IMR-90 (cell line): ENCODE measurements at regions not wholly inside any gene's neighbourhood (a gene's known extent, or its start where the extent isn't known, plus 50 kb on each side); places are given as distances from the start of the nearest gene placed in this dataset.

Source experiments
- ATAC-seq: fragments of 200-7000 bp; cut with Tn5 transposase; 2 replicates; pipeline ENCODE4 v1.9.1; 2020; ENCODE audit warnings: low read depth, mild to moderate bottlenecking, moderate library complexity
- BruUV-seq: library from RNA; stranded (reverse); fragments of 400-500 nt; replicated peaks from 2 replicates; lab custom pipeline; 2021; lab: Mats Ljungman, UMichigan
- CTCF ChIA-PET: fragments of 300-600 bp; formaldehyde crosslinking; extraction: SDS; loops from one replicate; lab custom pipeline; 2021; ENCODE audit warnings: antibody characterized with exemption; lab: Yijun Ruan, JAX
- POLR2A ChIA-PET: fragments of 300-600 bp; sonication (Branson Sonifier 250); formaldehyde crosslinking; loops from one replicate; lab custom pipeline; 2022; ENCODE audit warnings: antibody characterized with exemption; ENCODE audit not compliant: unreplicated experiment; lab: Charles Lee
- DNase-seq: peaks from one replicate; pipeline ENCODE4 v3.0.0; 2013
- H2AFZ ChIP-seq: replicated peaks from 2 replicates; pipeline ENCODE3; 2013; ENCODE audit warnings: low read length, mild to moderate bottlenecking; ENCODE audit not compliant: poor library complexity
- H2AK5ac ChIP-seq: 2 replicates; pipeline ENCODE4 v1.6.1; 2013; ENCODE audit warnings: low read depth, low read length, inconsistent platforms
- H2AK9ac ChIP-seq: replicated peaks from 2 replicates; pipeline ENCODE3; 2013; ENCODE audit warnings: mild to moderate bottlenecking, low read depth, low read length, moderate library complexity; ENCODE audit not compliant: poor library complexity
- H2BK120ac ChIP-seq: 2 replicates; pipeline ENCODE4 v1.6.1; 2013; ENCODE audit warnings: low read depth, low read length, inconsistent platforms
- H2BK15ac ChIP-seq: 3 replicates; pipeline ENCODE4 v1.6.1; 2013; ENCODE audit warnings: low read depth, low read length, inconsistent platforms
- H2BK20ac ChIP-seq: 2 replicates; pipeline ENCODE4 v1.6.1; 2013; ENCODE audit warnings: low read depth, mild to moderate bottlenecking, inconsistent platforms, low read length, moderate library complexity
- H2BK5ac ChIP-seq: 2 replicates; pipeline ENCODE4 v1.6.1; 2013; ENCODE audit warnings: mild to moderate bottlenecking, low read depth, low read length, inconsistent platforms; ENCODE audit not compliant: poor library complexity, severe bottlenecking
- H3K14ac ChIP-seq: replicated peaks from 2 replicates; pipeline ENCODE4 v1.6.1; 2013; ENCODE audit warnings: low read depth, low read length, inconsistent platforms
- H3K18ac ChIP-seq: 2 replicates; pipeline ENCODE4 v1.6.1; 2013; ENCODE audit warnings: low read depth, low read length, control low read depth
- H3K23ac ChIP-seq: 2 replicates; pipeline ENCODE4 v1.6.1; 2013; ENCODE audit warnings: low read depth, low read length, inconsistent platforms
- H3K27ac ChIP-seq: 2 replicates; pipeline ENCODE4 v1.5.1; 2013; ENCODE audit warnings: mild to moderate bottlenecking, control low read depth, low read length; ENCODE audit not compliant: insufficient read depth
- H3K27me3 ChIP-seq: 2 replicates; pipeline ENCODE4 v1.6.1; 2013; ENCODE audit warnings: low read length; ENCODE audit not compliant: control insufficient read depth, insufficient read depth
- H3K36me3 ChIP-seq: 2 replicates; pipeline ENCODE4 v1.6.1; 2013; ENCODE audit warnings: low read length, mixed read lengths; ENCODE audit not compliant: control insufficient read depth, insufficient read depth
- H3K4ac ChIP-seq: 2 replicates; pipeline ENCODE4 v1.6.1; 2013; ENCODE audit warnings: low read depth, low read length, inconsistent platforms
- H3K4me1 ChIP-seq: 2 replicates; pipeline ENCODE4 v1.6.1; 2013; ENCODE audit warnings: low read length, mixed read lengths; ENCODE audit not compliant: control insufficient read depth, insufficient read depth
- H3K4me2 ChIP-seq: 2 replicates; pipeline ENCODE4 v1.6.1; 2013; ENCODE audit warnings: low read depth, mild to moderate bottlenecking, control low read depth, low read length, moderate library complexity
- H3K4me3 ChIP-seq: 2 replicates; pipeline ENCODE4 v1.5.1; 2013; ENCODE audit warnings: low read depth, mild to moderate bottlenecking, control low read depth, low read length, moderate library complexity; ENCODE audit not compliant: insufficient read depth
- H3K56ac ChIP-seq: 2 replicates; pipeline ENCODE4 v1.6.1; 2013; ENCODE audit warnings: low read length, inconsistent platforms; ENCODE audit not compliant: insufficient read depth; ENCODE audit errors: extremely low read depth
- H3K79me1 ChIP-seq, 2 experiments: 2 replicates each; pipeline ENCODE4 v1.6.1; 2013; ENCODE audit warnings: low read length in 2 of 2, inconsistent platforms in 1 of 2, low read depth in 1 of 2
- H3K9ac ChIP-seq: 2 replicates; pipeline ENCODE4 v1.6.1; 2013; ENCODE audit warnings: low read depth, low read length, control low read depth
- H3K9me1 ChIP-seq: 2 replicates; pipeline ENCODE4 v1.6.1; 2013; ENCODE audit warnings: low read length, inconsistent platforms; ENCODE audit not compliant: insufficient read depth
- H3K9me3 ChIP-seq: 2 replicates; pipeline ENCODE4 v1.6.1; 2013; ENCODE audit warnings: low read length; ENCODE audit not compliant: control insufficient read depth, insufficient read depth
- H4K20me1 ChIP-seq: 2 replicates; pipeline ENCODE4 v1.6.1; 2013; ENCODE audit warnings: low read length, inconsistent platforms; ENCODE audit not compliant: insufficient read depth
- H4K5ac ChIP-seq: 2 replicates; pipeline ENCODE4 v1.6.1; 2013; ENCODE audit warnings: mild to moderate bottlenecking, low read depth, low read length, control low read depth
- H4K8ac ChIP-seq, 2 experiments: 2 replicates each; pipeline ENCODE4 v1.6.1; 2013; ENCODE audit warnings: low read depth in 2 of 2, low read length in 2 of 2, control low read depth in 1 of 2, inconsistent platforms in 1 of 2
- H4K91ac ChIP-seq: 2 replicates; pipeline ENCODE4 v1.6.1; 2013; ENCODE audit warnings: low read depth, low read length, inconsistent platforms; ENCODE audit not compliant: insufficient read depth
- BHLHE40 ChIP-seq: fragments of 150-350 bp; IDR thresholded peaks from 2 replicates; pipeline ENCODE4 v1.6.1; 2016; ENCODE audit warnings: mild to moderate bottlenecking, low read depth, low read length
- CEBPB ChIP-seq: IDR thresholded peaks from 2 replicates; pipeline ENCODE4 v1.6.1; 2012; ENCODE audit warnings: low read depth, low read length, improper control_type of control experiment
- CHD1 ChIP-seq: IDR thresholded peaks from 2 replicates; pipeline ENCODE4 v1.6.1; 2012; ENCODE audit warnings: low read depth, low read length, improper control_type of control experiment
- CTCF ChIP-seq: conservative IDR thresholded peaks from 2 replicates; pipeline ENCODE4 v1.5.1; 2012; ENCODE audit warnings: mild to moderate bottlenecking, low read depth, low read length, improper control_type of control experiment
- MAFK ChIP-seq: IDR thresholded peaks from 2 replicates; pipeline ENCODE4 v1.6.1; 2012; ENCODE audit warnings: low read depth, low read length, improper control_type of control experiment
- MAZ ChIP-seq: IDR thresholded peaks from 2 replicates; pipeline ENCODE4 v1.6.1; 2012; ENCODE audit warnings: low read depth, mild to moderate bottlenecking, low read length, improper control_type of control experiment, moderate library complexity, borderline replicate concordance
- MXI1 ChIP-seq: IDR thresholded peaks from 2 replicates; pipeline ENCODE4 v1.6.1; 2012; ENCODE audit warnings: low read depth, mild to moderate bottlenecking, low read length, moderate library complexity, borderline replicate concordance
- NFE2L2 ChIP-seq: fragments of 150-350 bp; IDR thresholded peaks from 2 replicates; pipeline ENCODE4 v1.6.1; 2016; ENCODE audit warnings: low read depth, mild to moderate bottlenecking, low read length
- POLR2A ChIP-seq: IDR thresholded peaks from 2 replicates; pipeline ENCODE4 v1.6.1; 2012; ENCODE audit warnings: mild to moderate bottlenecking, low read depth, low read length
- RAD21 ChIP-seq: IDR thresholded peaks from 2 replicates; pipeline ENCODE4 v1.6.1; 2012; ENCODE audit warnings: low read length, improper control_type of control experiment
- RCOR1 ChIP-seq: IDR thresholded peaks from 2 replicates; pipeline ENCODE4 v1.6.1; 2012; ENCODE audit warnings: mild to moderate bottlenecking, low read length, improper control_type of control experiment; ENCODE audit not compliant: insufficient replicate concordance
- RFX5 ChIP-seq: IDR thresholded peaks from 2 replicates; pipeline ENCODE4 v1.8.0; 2012; ENCODE audit warnings: low read depth, mild to moderate bottlenecking, low read length, moderate library complexity
- WGBS, 2 experiments: methylation state at CpG; one replicate each; pipeline versions ENCODE4 v1.1.5 to v1.1.7; 2013; ENCODE audit warnings: missing lambda C conversion rate in 2 of 2; ENCODE audit not compliant: insufficient read length in 1 of 2; ENCODE audit errors: extremely low coverage in 2 of 2; 5-methylcytosine and 5-hydroxymethylcytosine counted together
- dilution Hi-C: fragments of 300-500 bp; cut with HindIII; formaldehyde crosslinking; loops from one replicate; pipeline ENCODE4 v1.14.3; 2018; ENCODE audit warnings: low sequenced_read_pairs; ENCODE audit not compliant: unreplicated experiment
- in situ Hi-C: fragments of 300-500 bp; cut with MboI; formaldehyde crosslinking; loops from 3 replicates; pipeline ENCODE4 v1.14.3; 2019; ENCODE audit warnings: low sequenced_read_pairs, inconsistent platforms, mixed read lengths
- intact Hi-C: fragments of 100-400 bp; cut with micrococcal nuclease; formaldehyde crosslinking; loops from 2 replicates; pipeline ENCODE4 v1.10.0; 2022
- TF ChIP-seq, protein P1 (sequence below): fragments of 150-350 bp; IDR thresholded peaks from 2 replicates; pipeline ENCODE4 v1.6.1; 2017; ENCODE audit warnings: mild to moderate bottlenecking, antibody characterized with exemption, low read length, low read depth

DNA sequence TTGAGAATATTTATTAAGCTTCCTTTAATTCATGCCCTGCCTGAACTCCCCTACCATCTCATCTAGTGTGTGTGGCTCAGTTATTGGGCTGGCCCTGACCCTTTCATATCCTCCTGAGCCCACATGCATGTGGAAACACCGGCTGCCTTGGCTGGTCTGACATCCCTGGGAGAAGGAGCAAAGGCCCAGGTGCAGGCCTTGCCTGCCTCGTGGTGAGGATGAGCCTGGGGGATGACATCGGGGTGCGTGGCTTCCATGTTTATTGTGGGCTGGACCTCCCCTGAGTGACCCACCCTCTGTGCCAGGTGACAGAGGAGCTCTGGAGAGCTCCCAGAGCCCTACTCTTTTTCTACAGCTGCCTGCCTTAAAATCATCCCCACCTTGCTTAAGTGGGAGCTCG lies 69.1 kb downstream of the FOXA2 start:
- TF ChIP-seq MAZ (no peak), MXI1 (no peak), RCOR1 (no peak), BHLHE40 (no peak), RAD21 (no peak), CEBPB (no peak), CHD1 (no peak), RFX5 (no peak), CTCF (no peak), POLR2A (no peak), MAFK (no peak), NFE2L2 (no peak)
- TF ChIP-seq, protein P1, sequence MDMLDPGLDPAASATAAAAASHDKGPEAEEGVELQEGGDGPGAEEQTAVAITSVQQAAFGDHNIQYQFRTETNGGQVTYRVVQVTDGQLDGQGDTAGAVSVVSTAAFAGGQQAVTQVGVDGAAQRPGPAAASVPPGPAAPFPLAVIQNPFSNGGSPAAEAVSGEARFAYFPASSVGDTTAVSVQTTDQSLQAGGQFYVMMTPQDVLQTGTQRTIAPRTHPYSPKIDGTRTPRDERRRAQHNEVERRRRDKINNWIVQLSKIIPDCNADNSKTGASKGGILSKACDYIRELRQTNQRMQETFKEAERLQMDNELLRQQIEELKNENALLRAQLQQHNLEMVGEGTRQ: no peak
- no peaks in the 10 kb centered on the region for H4K20me1 ChIP-seq
- CTCF ChIA-PET: no interaction called here
- H3K4ac ChIP-seq: no peak overlapping the region
- H3K9me1 ChIP-seq: no peaks in the 10 kb centered on the region
- dilution Hi-C loops (no loop called here), in situ Hi-C loops (no loop called here), intact Hi-C loops (no loop called here)
- H2BK15ac ChIP-seq: no peak overlapping the region
- no peak overlapping the region for H2AK9ac ChIP-seq
- H3K79me1 ChIP-seq: no peaks in the 10 kb centered on the region
- H3K4me2 ChIP-seq: no peak overlapping the region
- no peak overlapping the region for H3K14ac ChIP-seq
- no peak overlapping the region for H2BK20ac ChIP-seq
- no peak overlapping the region for H4K91ac ChIP-seq
- no peaks in the 10 kb centered on the region for H3K36me3 ChIP-seq
- no peak overlapping the region for H3K23ac ChIP-seq
- H2AFZ ChIP-seq: no peak overlapping the region
- no peaks in the 10 kb centered on the region for H3K4me1 ChIP-seq
- H2BK5ac ChIP-seq: no peak overlapping the region
- ATAC-seq (no peak), DNase-seq (no peak)
- 17% methylated on average over 1 of the region's 5 CpGs; no CpG with 5 or more reads in 1 of the 2 experiments for WGBS, 2 experiments
- no TSS peak for BruUV-seq
- H3K27ac ChIP-seq: no peak overlapping the region
- H3K18ac ChIP-seq: no peak overlapping the region
- no peak overlapping the region for H3K4me3 ChIP-seq
- POLR2A ChIA-PET: no interaction called here
- H4K5ac ChIP-seq: no peak overlapping the region
- no peak overlapping the region for H4K8ac ChIP-seq
- no peak overlapping the region for H3K9ac ChIP-seq
- H2BK120ac ChIP-seq: no peak overlapping the region
- H2AK5ac ChIP-seq: no peak overlapping the region
- peaks cover 2% of the 10 kb centered on the region; the same call in 1 of the 2 replicates for H3K9me3 ChIP-seq
- H3K27me3 ChIP-seq: no peaks in the 10 kb centered on the region
- H3K56ac ChIP-seq: no peak overlapping the region
